ENCODE measurements at regions not wholly inside any gene's neighbourhood (a gene's known extent, or its start where the extent isn't known, plus 50 kb on each side); places are given as distances from the start of the nearest gene placed in this dataset.

DNA sequence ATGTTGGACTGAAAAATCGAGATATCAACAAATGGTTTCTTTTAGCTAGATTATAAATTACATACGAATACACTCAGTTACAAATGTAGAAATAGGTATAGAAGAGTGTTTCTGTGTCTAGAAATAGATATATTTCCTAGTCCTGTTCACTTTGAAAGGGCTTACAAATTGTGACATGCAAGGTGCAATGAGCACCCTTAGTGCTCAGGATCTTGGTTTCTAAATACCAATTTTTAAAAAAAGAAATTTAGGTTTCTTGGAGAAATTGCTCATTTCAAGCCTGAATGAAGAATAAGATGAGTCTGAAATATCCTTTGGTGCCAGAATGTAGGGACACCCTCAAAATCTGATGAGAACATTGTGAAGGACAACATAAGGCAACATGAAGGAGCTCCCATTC, 306.0 kb downstream of the CRPPA start:
- TF ChIP-seq, protein P1, sequence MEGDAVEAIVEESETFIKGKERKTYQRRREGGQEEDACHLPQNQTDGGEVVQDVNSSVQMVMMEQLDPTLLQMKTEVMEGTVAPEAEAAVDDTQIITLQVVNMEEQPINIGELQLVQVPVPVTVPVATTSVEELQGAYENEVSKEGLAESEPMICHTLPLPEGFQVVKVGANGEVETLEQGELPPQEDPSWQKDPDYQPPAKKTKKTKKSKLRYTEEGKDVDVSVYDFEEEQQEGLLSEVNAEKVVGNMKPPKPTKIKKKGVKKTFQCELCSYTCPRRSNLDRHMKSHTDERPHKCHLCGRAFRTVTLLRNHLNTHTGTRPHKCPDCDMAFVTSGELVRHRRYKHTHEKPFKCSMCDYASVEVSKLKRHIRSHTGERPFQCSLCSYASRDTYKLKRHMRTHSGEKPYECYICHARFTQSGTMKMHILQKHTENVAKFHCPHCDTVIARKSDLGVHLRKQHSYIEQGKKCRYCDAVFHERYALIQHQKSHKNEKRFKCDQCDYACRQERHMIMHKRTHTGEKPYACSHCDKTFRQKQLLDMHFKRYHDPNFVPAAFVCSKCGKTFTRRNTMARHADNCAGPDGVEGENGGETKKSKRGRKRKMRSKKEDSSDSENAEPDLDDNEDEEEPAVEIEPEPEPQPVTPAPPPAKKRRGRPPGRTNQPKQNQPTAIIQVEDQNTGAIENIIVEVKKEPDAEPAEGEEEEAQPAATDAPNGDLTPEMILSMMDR (IDR thresholded peaks at IDR 0.05): no peak
- no peak for TF ChIP-seq POLR2A (IDR thresholded peaks at IDR 0.05)

Data from thyroid gland (tissue), 4 donors.